ENCODE measurements at regions not wholly inside any gene's neighbourhood (a gene's known extent, or its start where the extent isn't known, plus 50 kb on each side); places are given as distances from the start of the nearest gene placed in this dataset.

- DNase-seq (ENCODE audit: insufficient read length) (no peak), FAIRE-seq (no peak)
- TF ChIP-seq TAF1 (IDR thresholded peaks at IDR 0.05; ENCODE audit: borderline replicate concordance, low read depth, low read length) (no peak), POLR2AphosphoS5 (IDR thresholded peaks at IDR 0.05; ENCODE audit: low read depth, low read length) (no peak), POLR2A (IDR thresholded peaks at IDR 0.05; ENCODE audit: low read depth, low read length) (no peak)
These were observed 1730.3 kb upstream of the TENM3 start for GRCh38 chr4:180512801-180513475.

- DNase-seq (ENCODE audit: insufficient read length), result no peak
- FAIRE-seq, result no peak
- no peak for TF ChIP-seq POLR2AphosphoS5 (IDR thresholded peaks at IDR 0.05; ENCODE audit: low read depth, low read length)
- no peak for TF ChIP-seq POLR2A (IDR thresholded peaks at IDR 0.05; ENCODE audit: low read depth, low read length)
- TF ChIP-seq TAF1 (IDR thresholded peaks at IDR 0.05; ENCODE audit: borderline replicate concordance, low read depth, low read length), result no peak
These were observed 1724.3 kb upstream of the TENM3 start for GRCh38 chr4:180518906-180519305.

DNA sequence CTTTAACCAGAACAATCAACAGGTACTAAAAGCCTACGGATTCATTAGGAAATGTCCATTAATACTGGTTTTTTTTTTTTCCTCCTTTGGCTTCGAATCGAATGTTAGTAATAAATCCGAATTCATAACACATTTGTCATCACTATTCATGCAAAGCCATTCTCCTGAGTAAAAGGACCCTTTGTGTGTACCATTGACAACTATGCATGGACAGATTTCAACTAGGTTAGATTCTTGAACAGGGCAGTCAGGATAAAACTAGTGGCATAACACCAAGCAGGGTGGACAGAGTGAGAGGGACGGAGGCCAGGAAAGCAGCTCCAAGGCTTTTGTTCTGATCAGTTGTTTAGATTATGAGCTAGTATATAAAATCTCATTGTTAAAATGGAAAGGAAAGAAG is 1722.0 kb upstream of the TENM3 start:
- TF ChIP-seq POLR2AphosphoS5 (IDR thresholded peaks at IDR 0.05; ENCODE audit: low read depth, low read length) (no peak), TAF1 (IDR thresholded peaks at IDR 0.05; ENCODE audit: borderline replicate concordance, low read depth, low read length) (no peak), POLR2A (IDR thresholded peaks at IDR 0.05; ENCODE audit: low read depth, low read length) (no peak)

DNA sequence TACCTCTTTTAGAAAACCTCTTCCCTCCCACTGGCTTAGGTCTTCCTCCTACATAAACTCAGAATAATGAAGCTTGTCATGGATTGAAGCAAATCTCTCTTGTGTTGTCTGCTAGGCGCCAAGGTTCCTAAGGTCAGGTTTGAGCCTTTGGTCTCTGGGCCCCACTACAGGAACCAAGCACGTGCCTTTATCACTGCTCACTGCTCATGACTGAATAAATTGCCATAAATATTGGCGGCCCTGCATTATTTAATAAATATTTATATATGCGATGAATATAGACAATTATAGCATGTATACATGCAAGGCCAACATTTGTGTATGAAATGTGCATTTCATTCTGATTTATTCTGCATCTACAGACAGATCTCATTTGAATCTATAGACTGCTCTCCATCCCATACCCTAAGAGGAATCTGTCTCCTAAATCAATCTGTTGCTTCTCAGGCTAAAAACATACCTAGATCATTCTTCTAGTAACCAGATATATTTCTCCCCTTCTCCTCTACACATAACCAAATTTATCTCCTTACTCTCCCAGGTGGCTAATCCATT is 1717.6 kb upstream of the TENM3 start:
- no peak for FAIRE-seq
- TF ChIP-seq POLR2A (IDR thresholded peaks at IDR 0.05; ENCODE audit: low read depth, low read length) (no peak), TAF1 (IDR thresholded peaks at IDR 0.05; ENCODE audit: borderline replicate concordance, low read depth, low read length) (no peak), POLR2AphosphoS5 (IDR thresholded peaks at IDR 0.05; ENCODE audit: low read depth, low read length) (no peak)
- DNase-seq (ENCODE audit: insufficient read length), result no peak

More for the DNA sequence above, 1722.0 kb upstream of the TENM3 start:
- DNase-seq (ENCODE audit: insufficient read length) (no peak), FAIRE-seq (no peak)

DNA sequence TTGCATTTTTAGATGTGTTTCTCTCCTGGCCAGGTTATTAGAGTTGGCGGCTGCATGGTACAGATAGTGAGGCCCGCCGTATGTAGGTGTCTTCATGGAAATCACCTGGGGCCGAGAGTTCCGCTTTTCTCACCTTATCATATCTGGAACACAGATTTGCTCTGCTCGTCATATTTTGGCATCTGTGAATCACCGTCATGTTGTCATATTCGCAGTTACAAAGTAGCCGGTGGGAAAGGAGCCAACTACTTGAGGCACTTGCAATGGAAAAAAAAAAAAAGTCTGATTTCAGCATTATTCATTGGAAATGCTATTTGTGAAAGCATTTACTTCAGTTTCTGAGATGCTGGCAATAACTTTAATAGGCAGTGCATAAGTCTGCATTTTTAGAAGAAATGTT is 1715.2 kb upstream of the TENM3 start:
- FAIRE-seq, result no peak

GRCh38 chr4:180530787-180531186 is 1712.4 kb upstream of the TENM3 start:
- DNase-seq (ENCODE audit: insufficient read length) (no peak), FAIRE-seq (no peak)
- TF ChIP-seq TAF1 (IDR thresholded peaks at IDR 0.05; ENCODE audit: borderline replicate concordance, low read depth, low read length), result no peak
- no peak for TF ChIP-seq POLR2AphosphoS5 (IDR thresholded peaks at IDR 0.05; ENCODE audit: low read depth, low read length)
- no peak for TF ChIP-seq POLR2A (IDR thresholded peaks at IDR 0.05; ENCODE audit: low read depth, low read length)

More for the DNA sequence above, 1715.2 kb upstream of the TENM3 start:
- no peak for TF ChIP-seq TAF1 (IDR thresholded peaks at IDR 0.05; ENCODE audit: borderline replicate concordance, low read depth, low read length)
- TF ChIP-seq POLR2A (IDR thresholded peaks at IDR 0.05; ENCODE audit: low read depth, low read length), result no peak
- no peak for TF ChIP-seq POLR2AphosphoS5 (IDR thresholded peaks at IDR 0.05; ENCODE audit: low read depth, low read length)
- no peak for DNase-seq (ENCODE audit: insufficient read length)

- DNase-seq (ENCODE audit: insufficient read length) (no peak), FAIRE-seq (no peak)
- TF ChIP-seq TAF1 (IDR thresholded peaks at IDR 0.05; ENCODE audit: borderline replicate concordance, low read depth, low read length), result no peak
- TF ChIP-seq POLR2AphosphoS5 (IDR thresholded peaks at IDR 0.05; ENCODE audit: low read depth, low read length), result no peak
- no peak for TF ChIP-seq POLR2A (IDR thresholded peaks at IDR 0.05; ENCODE audit: low read depth, low read length)
These were observed 1710.5 kb upstream of the TENM3 start for GRCh38 chr4:180532691-180533090.

DNA sequence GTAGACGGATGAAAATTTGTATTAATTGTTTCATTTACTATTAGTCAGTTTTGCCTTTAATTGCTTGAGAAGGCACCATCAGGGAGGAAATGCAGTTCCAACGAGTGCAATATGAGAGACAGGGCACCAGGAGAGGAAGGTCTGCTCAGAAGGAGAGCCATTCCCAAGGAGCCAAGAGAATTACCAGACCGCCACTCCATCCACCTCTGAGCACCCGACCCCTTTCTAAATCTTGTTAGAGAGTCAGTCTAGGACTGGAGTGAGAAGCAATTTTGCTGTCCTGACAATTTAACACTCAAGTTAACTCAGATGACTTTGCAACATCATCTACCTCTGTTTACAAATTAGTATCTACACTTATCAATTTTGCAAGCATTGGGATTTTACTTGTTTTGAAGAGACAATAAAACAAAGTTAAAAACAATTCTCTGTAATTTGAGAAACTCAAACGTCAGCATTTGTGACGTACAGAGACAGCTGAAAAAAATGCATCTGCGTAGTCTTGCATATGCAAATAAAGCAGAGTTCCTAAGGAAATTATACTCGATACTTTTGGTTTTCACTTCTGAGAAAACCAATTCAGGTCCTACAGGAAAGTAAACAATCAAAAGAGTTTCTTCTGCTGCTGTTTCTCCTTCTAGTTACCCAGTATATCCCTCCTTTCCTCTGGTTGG is 1704.7 kb upstream of the TENM3 start:
- DNase-seq (ENCODE audit: insufficient read length), result no peak
- TF ChIP-seq POLR2AphosphoS5 (IDR thresholded peaks at IDR 0.05; ENCODE audit: low read depth, low read length), result no peak
- TF ChIP-seq POLR2A (IDR thresholded peaks at IDR 0.05; ENCODE audit: low read depth, low read length), result no peak
- no peak for TF ChIP-seq TAF1 (IDR thresholded peaks at IDR 0.05; ENCODE audit: borderline replicate concordance, low read depth, low read length)
- no peak for FAIRE-seq

GRCh38 chr4:180539284-180539683 is 1703.9 kb upstream of the TENM3 start:
- FAIRE-seq (no peak), DNase-seq (ENCODE audit: insufficient read length) (no peak)
- no peak for TF ChIP-seq POLR2A (IDR thresholded peaks at IDR 0.05; ENCODE audit: low read depth, low read length)
- TF ChIP-seq TAF1 (IDR thresholded peaks at IDR 0.05; ENCODE audit: borderline replicate concordance, low read depth, low read length), result no peak
- TF ChIP-seq POLR2AphosphoS5 (IDR thresholded peaks at IDR 0.05; ENCODE audit: low read depth, low read length), result no peak

DNA sequence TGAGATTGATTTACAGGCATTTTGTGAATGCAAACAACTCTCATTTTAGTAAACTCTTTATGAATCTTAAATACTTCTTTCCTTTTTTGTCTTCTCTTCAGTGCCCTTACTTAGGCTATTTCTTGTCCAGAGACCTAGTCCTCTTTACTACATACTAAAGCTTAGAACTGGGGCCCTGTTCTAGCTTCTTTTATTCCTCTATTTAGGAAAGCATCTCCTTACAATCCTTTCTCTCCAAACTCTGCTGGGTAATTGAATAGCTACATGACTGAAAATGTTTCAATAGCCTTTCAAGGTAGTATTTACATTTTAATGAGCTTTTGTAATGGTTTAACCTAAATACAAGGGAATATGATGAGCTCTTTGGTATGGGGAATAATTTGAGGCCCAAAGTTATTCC is 1701.5 kb upstream of the TENM3 start:
- TF ChIP-seq POLR2AphosphoS5 (IDR thresholded peaks at IDR 0.05; ENCODE audit: low read depth, low read length) (no peak), POLR2A (IDR thresholded peaks at IDR 0.05; ENCODE audit: low read depth, low read length) (no peak), TAF1 (IDR thresholded peaks at IDR 0.05; ENCODE audit: borderline replicate concordance, low read depth, low read length) (no peak)
- DNase-seq (ENCODE audit: insufficient read length) (no peak), FAIRE-seq (no peak)

GRCh38 chr4:180542445-180543100 is 1700.6 kb upstream of the TENM3 start:
- no peak for FAIRE-seq

More at GRCh38 chr4:180542445-180543100, 1700.6 kb upstream of the TENM3 start:
- TF ChIP-seq POLR2AphosphoS5 (IDR thresholded peaks at IDR 0.05; ENCODE audit: low read depth, low read length), result no peak
- no peak for TF ChIP-seq POLR2A (IDR thresholded peaks at IDR 0.05; ENCODE audit: low read depth, low read length)
- TF ChIP-seq TAF1 (IDR thresholded peaks at IDR 0.05; ENCODE audit: borderline replicate concordance, low read depth, low read length), result no peak
- DNase-seq (ENCODE audit: insufficient read length), result no peak
